ENCODE measurements at regions not wholly inside any gene's neighbourhood (a gene's known extent, or its start where the extent isn't known, plus 50 kb on each side); places are given as distances from the start of the nearest gene placed in this dataset.

DNA sequence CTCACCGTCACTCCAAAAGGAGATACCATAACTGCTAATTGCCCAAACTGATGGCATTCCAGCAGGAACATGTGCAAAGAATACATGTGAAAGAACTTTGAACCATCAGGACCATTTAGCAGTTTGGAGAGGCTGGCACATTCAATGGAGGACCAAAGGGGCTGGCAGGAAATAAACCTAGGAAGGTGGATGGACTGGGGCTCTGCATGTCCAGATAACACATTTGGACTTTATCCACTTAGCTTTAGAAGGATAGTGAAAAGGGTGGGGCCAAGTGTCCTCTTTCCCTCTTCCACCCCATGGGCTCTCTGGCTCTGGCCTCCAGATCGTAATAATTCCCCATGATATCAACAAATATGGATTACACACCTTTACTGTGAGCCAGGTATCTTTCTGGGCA, 58.8 kb upstream of the CALM2 start:
- 94 to 97% methylated on average over 2 of the region's 2 CpGs for WGBS, 2 donors
- Histone ChIP-seq H3K36me3 (no peaks in the 10 kb centered on the region), H3K27ac (no peak overlapping the region), H3K4me3 (no peak overlapping the region), H3K9me3 (no peaks in the 10 kb centered on the region), H3K27me3 (no peaks in the 10 kb centered on the region), H3K4me1 (peaks cover 0 to 31% (median 5%) of the 10 kb centered on the region in 9 donors)
- ATAC-seq (no peak), DNase-seq (no peak)
- intact Hi-C loops (cut with DNase I), result no loop called here
- TF ChIP-seq CTCF (IDR thresholded peaks at IDR 0.05), result no peak

- DNase-seq, result no peak
- no peak for TF ChIP-seq CTCF (IDR thresholded peaks at IDR 0.05)
- H3K27ac ChIP-seq, result no peak overlapping the region
- H3K9me3 ChIP-seq, result no peaks in the 10 kb centered on the region
- H3K4me3 ChIP-seq, result no peak overlapping the region
- H3K27me3 ChIP-seq, result no peaks in the 10 kb centered on the region
- ATAC-seq, result no peak
- peaks cover 0 to 32% (median 5%) of the 10 kb centered on the region in 9 donors for H3K4me1 ChIP-seq
- intact Hi-C loops (cut with DNase I), result loop anchor here in 1 of 10 donors (5.0 kb wide), 1 partner anchor 47 kb away; no protein-coding TSS in a partner anchor
- H3K36me3 ChIP-seq, result no peaks in the 10 kb centered on the region
- 93 to 95% methylated on average over 6 of the region's 6 CpGs for WGBS, 2 donors
Measured at GRCh38 chr2:47234456-47234855, 58.1 kb upstream of the CALM2 start.

DNA sequence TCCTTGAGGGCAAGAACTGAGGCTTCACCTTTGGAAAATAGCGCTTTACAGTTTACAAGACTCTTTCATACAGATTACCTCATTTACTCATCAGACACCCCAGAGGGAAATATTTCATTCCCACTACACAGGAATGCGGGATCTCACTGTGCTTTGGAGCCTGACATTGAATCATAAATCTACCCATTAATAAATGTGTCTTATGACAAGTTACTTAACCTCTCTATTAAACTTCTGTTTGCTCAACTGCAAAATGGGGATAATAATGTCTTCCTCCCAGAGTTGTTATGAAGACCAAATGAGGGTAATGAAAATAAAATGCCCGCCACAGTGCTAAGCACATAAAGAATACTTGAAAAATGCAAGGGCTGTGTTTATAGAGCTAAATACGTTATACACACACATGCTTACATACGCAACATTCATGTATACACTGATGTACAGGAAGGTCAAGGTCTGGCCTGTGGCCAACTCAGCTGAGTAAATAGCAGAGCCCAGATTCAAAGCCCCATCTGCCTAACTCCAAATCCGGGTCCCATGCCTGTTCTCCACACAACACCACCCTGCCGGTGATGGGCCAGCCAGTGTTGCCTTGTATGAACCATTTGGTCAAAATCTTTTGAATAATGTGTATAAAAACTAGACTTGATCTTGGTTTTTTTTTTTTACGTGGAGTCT, 56.6 kb upstream of the CALM2 start:
- intact Hi-C loops (cut with DNase I), result loop anchor here in 1 of 10 donors (5.0 kb wide), 1 partner anchor 46 kb away; no protein-coding TSS in a partner anchor
- TF ChIP-seq CTCF (IDR thresholded peaks at IDR 0.05), result no peak
- no peak overlapping the region for H3K4me3 ChIP-seq
- ATAC-seq, result no peak
- H3K36me3 ChIP-seq, result no peaks in the 10 kb centered on the region
- no peak for DNase-seq
- no peaks in the 10 kb centered on the region for H3K27me3 ChIP-seq
- H3K9me3 ChIP-seq, result no peaks in the 10 kb centered on the region
- 90 to 91% methylated on average over 8 of the region's 8 CpGs for WGBS, 2 donors
- H3K27ac ChIP-seq, result no peak overlapping the region
- H3K4me1 ChIP-seq, result peaks cover 0 to 30% (median 5%) of the 10 kb centered on the region in 9 donors

DNA sequence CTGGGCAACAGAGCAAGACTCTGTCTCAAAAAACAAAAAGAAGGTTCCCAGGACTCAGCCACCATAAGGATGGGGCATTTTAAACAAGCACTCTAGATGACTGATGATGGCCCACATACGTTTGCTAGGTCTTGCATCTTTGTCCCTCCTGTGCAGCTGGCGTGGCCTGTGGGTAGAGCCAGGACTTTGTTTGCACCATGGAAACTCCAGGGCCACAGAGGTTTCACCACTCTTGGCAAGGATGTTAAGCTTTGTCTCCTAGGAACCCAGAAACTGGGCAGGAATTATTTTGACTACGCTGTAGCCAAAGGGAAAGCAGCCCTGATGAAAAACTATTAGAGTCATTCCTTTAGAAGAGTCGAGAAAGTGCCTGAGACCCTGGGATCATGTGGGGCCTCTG, 54.1 kb upstream of the CALM2 start:
- TF ChIP-seq CTCF (IDR thresholded peaks at IDR 0.05), result no peak
- Histone ChIP-seq H3K4me3 (no peak overlapping the region), H3K4me1 (peaks cover 8 to 34% (median 20%) of the 10 kb centered on the region in 9 donors), H3K27ac (peak overlapping the region in 7 of 10 donors; percentile 0 to 68 (median 17)), H3K36me3 (no peaks in the 10 kb centered on the region), H3K9me3 (no peaks in the 10 kb centered on the region), H3K27me3 (no peaks in the 10 kb centered on the region)
- intact Hi-C loops (cut with DNase I), result loop anchor here in 1 of 10 donors (5.0 kb wide), 1 partner anchor 43 kb away; no protein-coding TSS in a partner anchor
- DNase-seq (peak; percentile 61 to 63), ATAC-seq (peak; percentile 56 to 95 (median 81))
- 27 to 41% methylated on average over 4 of the region's 4 CpGs for WGBS, 2 donors

Measured in heart right ventricle (tissue), 16 donors.